ENCODE measurements at regions not wholly inside any gene's neighbourhood (a gene's known extent, or its start where the extent isn't known, plus 50 kb on each side); places are given as distances from the start of the nearest gene placed in this dataset.

- TF ChIP-seq EP300 (IDR thresholded peaks at IDR 0.05; ENCODE audit: borderline replicate concordance in 1 of 2, low read depth in 2 of 2, low read length in 2 of 2) (no peak), SUZ12 (IDR thresholded peaks at IDR 0.05; ENCODE audit: low read length) (no peak), PHF8 (conservative IDR thresholded peaks at IDR 0.05; ENCODE audit: low read depth, low read length) (no peak), CBX8 (IDR thresholded peaks at IDR 0.05; ENCODE audit: borderline replicate concordance, low read depth, low read length) (no peak), MAFK (IDR thresholded peaks at IDR 0.05; ENCODE audit: low read depth, low read length) (no peak)
Observed at GRCh38 chr13:105787632-105788031, 747.8 kb downstream of the EFNB2 start (continued).
